Endothelial cell of umbilical vein (primary cell): ENCODE measurements at regions not wholly inside any gene's neighbourhood (a gene's known extent, or its start where the extent isn't known, plus 50 kb on each side); places are given as distances from the start of the nearest gene placed in this dataset.

ENCODE experiments used
- BruUV-seq: library from RNA; stranded (reverse); fragments of 400-500 nt; replicated peaks from 2 replicates; lab custom pipeline; 2021; lab: Mats Ljungman, UMichigan
- CTCF ChIA-PET: fragments of 300-600, 350-600 bp; sonication (Branson Sonifier 250); formaldehyde crosslinking; loops from one replicate; lab custom pipeline; 2021; ENCODE audit warnings: antibody characterized with exemption, inconsistent platforms; lab: Charles Lee
- POLR2A ChIA-PET: fragments of 300-600, 350-600 bp; sonication (Branson Sonifier 250); formaldehyde crosslinking; loops from one replicate; lab custom pipeline; 2021; ENCODE audit warnings: antibody characterized with exemption, inconsistent platforms; lab: Charles Lee
- DNase-seq: peaks from one replicate; pipeline ENCODE4 v3.0.0-alpha.2; 2011; ENCODE audit warnings: low read depth, low spot score
- FAIRE-seq: peaks from 2 replicates; lab custom pipeline; 2011; peaks lifted over from hg19 to GRCh38; lab: Jason Lieb, UNC
- H2AFZ ChIP-seq: 2 replicates; pipeline ENCODE4 v1.6.0; 2012; ENCODE audit warnings: low read depth, low read length, control low read depth, inconsistent platforms
- H3K27ac ChIP-seq: 2 replicates; pipeline ENCODE4 v1.5.1; 2011; ENCODE audit warnings: low read depth, mild to moderate bottlenecking, control low read depth, low read length, moderate library complexity; ENCODE audit not compliant: insufficient read depth
- H3K27me3 ChIP-seq, 2 experiments: 2 replicates each; pipeline versions ENCODE4 v1.6.0 to v1.6.1; 2011; ENCODE audit warnings: low read length in 2 of 2, mixed read lengths in 1 of 2; ENCODE audit not compliant: control insufficient read depth in 2 of 2, insufficient read depth in 2 of 2
- H3K36me3 ChIP-seq, 2 experiments: 2 replicates in 1 of 2; 3 replicates in 1 of 2; pipeline ENCODE4 v1.5.1; 2011; ENCODE audit warnings: low read length in 2 of 2, mild to moderate bottlenecking in 1 of 2, moderate library complexity in 1 of 2; ENCODE audit not compliant: control insufficient read depth in 2 of 2, insufficient read depth in 2 of 2; ENCODE audit errors: extremely low read depth in 1 of 2
- H3K4me1 ChIP-seq: 3 replicates; pipeline ENCODE4 v1.5.1; 2011; ENCODE audit warnings: mild to moderate bottlenecking, low read length; ENCODE audit not compliant: control insufficient read depth, insufficient read depth; ENCODE audit errors: extremely low read depth
- H3K4me2 ChIP-seq: 2 replicates; pipeline ENCODE4 v1.6.1; 2011; ENCODE audit warnings: low read length, control low read depth, mixed read lengths; ENCODE audit not compliant: insufficient read depth
- H3K4me3 ChIP-seq, 3 experiments: fragments of 200-600 bp in 1 of 3; sonication (generic), shearing (Covaris generic) in 1 of 3; replicated peaks in 1 of 3; 2 replicates each; pipeline ENCODE4 v1.5.1; 2011 to 2016; ENCODE audit warnings: control low read depth in 3 of 3, low read length in 3 of 3, mild to moderate bottlenecking in 2 of 3, inconsistent platforms in 1 of 3, low read depth in 1 of 3, moderate library complexity in 1 of 3; ENCODE audit not compliant: insufficient read depth in 1 of 3
- H3K79me2 ChIP-seq: 2 replicates; pipeline ENCODE4 v1.6.0; 2012; ENCODE audit warnings: low read length, inconsistent platforms; ENCODE audit not compliant: control insufficient read depth, insufficient read depth
- H3K9ac ChIP-seq: replicated peaks from 2 replicates; pipeline ENCODE3; 2011; ENCODE audit warnings: low read length, control low read depth; ENCODE audit not compliant: insufficient read depth; ENCODE audit errors: extremely low read depth
- H3K9me1 ChIP-seq: replicated peaks from 3 replicates; pipeline ENCODE4 v1.6.0; 2011; ENCODE audit warnings: mild to moderate bottlenecking, low read length; ENCODE audit not compliant: control insufficient read depth, insufficient read depth; ENCODE audit errors: extremely low read depth
- H3K9me3 ChIP-seq: replicated peaks from 2 replicates; pipeline ENCODE4 v1.5.1; 2012; ENCODE audit warnings: low read length, inconsistent platforms; ENCODE audit not compliant: control insufficient read depth, insufficient read depth
- H4K20me1 ChIP-seq: replicated peaks from 2 replicates; pipeline ENCODE3; 2011; ENCODE audit warnings: mild to moderate bottlenecking, low read length; ENCODE audit not compliant: control insufficient read depth, insufficient read depth; ENCODE audit errors: extremely low read depth
- EZH2 ChIP-seq: IDR thresholded peaks from 2 replicates; pipeline ENCODE4 v1.6.1; 2012; ENCODE audit warnings: borderline replicate concordance, low read depth, mild to moderate bottlenecking, moderate library complexity, low read length, inconsistent platforms; ENCODE audit not compliant: severe bottlenecking
- FOS ChIP-seq: IDR thresholded peaks from 2 replicates; pipeline ENCODE4 v1.6.1; 2011; ENCODE audit warnings: mild to moderate bottlenecking, low read length, moderate library complexity, borderline replicate concordance; ENCODE audit not compliant: insufficient read depth
- JUN ChIP-seq: IDR thresholded peaks from 2 replicates; pipeline ENCODE4 v1.6.1; 2011; ENCODE audit warnings: borderline replicate concordance, low read depth; ENCODE audit not compliant: insufficient read length, insufficient read depth
- MAX ChIP-seq: IDR thresholded peaks from 2 replicates; pipeline ENCODE4 v1.6.1; 2011; ENCODE audit not compliant: insufficient read depth, insufficient read length
- MYC ChIP-seq: IDR thresholded peaks from one replicate; pipeline ENCODE4 v1.6.1; 2011; ENCODE audit warnings: mild to moderate bottlenecking, low read depth, low read length
- POLR2AphosphoS5 ChIP-seq: IDR thresholded peaks from 2 replicates; pipeline ENCODE4 v1.6.1; 2012; ENCODE audit warnings: low read depth, mild to moderate bottlenecking, control low read depth, low read length, moderate library complexity; ENCODE audit not compliant: insufficient read depth
- dilution Hi-C: fragments of 300-500 bp; cut with MboI; formaldehyde crosslinking; loops from one replicate; pipeline ENCODE4 v1.15.0; 2019; ENCODE audit warnings: low sequenced_read_pairs; ENCODE audit not compliant: extremely low pct_ligation_motif_present
- intact Hi-C: fragments of 100-400 bp; cut with micrococcal nuclease; formaldehyde crosslinking; loops from one replicate; pipeline ENCODE4 v1.10.0; 2022
- TF ChIP-seq, protein P1 (sequence below), 2 donors: IDR thresholded peaks; 1 replicate in 1 of 2; 2 replicates in 1 of 2; pipeline ENCODE4 v1.5.1; 2011; ENCODE audit warnings: low read length in 2 of 2, mild to moderate bottlenecking in 2 of 2, moderate library complexity in 2 of 2, control low read depth in 1 of 2, inconsistent platforms in 1 of 2, low read depth in 1 of 2; ENCODE audit not compliant: insufficient read depth in 1 of 2; ENCODE audit errors: extremely low read depth in 1 of 2

- TSS peak; percentile 97 for BruUV-seq
- intact Hi-C loops, result loop anchor here (2.0 to 5.0 kb wide), 2 partner anchors 357 to 1000 kb away; partner anchors contain the start of genes LMO4 and PKN2
- Histone ChIP-seq H2AFZ (peak overlapping the region; percentile 93), H3K4me3 (peak overlapping the region in 1 of 3 experiments; percentile 18), H3K9me1 (peaks cover 2% of the 10 kb centered on the region), H3K4me1 (peaks cover 24% of the 10 kb centered on the region), H3K36me3 (no peaks in the 10 kb centered on the region), H3K27me3 (no peaks in the 10 kb centered on the region), H4K20me1 (no peaks in the 10 kb centered on the region), H3K4me2 (peak overlapping the region; percentile 86), H3K79me2 (no peaks in the 10 kb centered on the region), H3K9ac (peak overlapping the region; percentile 31), H3K9me3 (no peaks in the 10 kb centered on the region), H3K27ac (peak overlapping the region; percentile 91)
- dilution Hi-C loops, result no loop called here
- CTCF ChIA-PET, result interaction anchor here (1.5 kb wide), 1 partner anchor 147 kb away, joined by 9 read pairs; no protein-coding TSS in a partner anchor
- POLR2A ChIA-PET, result no interaction called here
- TF ChIP-seq FOS (peak; percentile 99), JUN (peak; percentile 100), EZH2 (no peak), MYC (no peak), POLR2AphosphoS5 (peak; percentile 67), MAX (no peak)
- TF ChIP-seq, protein P1, sequence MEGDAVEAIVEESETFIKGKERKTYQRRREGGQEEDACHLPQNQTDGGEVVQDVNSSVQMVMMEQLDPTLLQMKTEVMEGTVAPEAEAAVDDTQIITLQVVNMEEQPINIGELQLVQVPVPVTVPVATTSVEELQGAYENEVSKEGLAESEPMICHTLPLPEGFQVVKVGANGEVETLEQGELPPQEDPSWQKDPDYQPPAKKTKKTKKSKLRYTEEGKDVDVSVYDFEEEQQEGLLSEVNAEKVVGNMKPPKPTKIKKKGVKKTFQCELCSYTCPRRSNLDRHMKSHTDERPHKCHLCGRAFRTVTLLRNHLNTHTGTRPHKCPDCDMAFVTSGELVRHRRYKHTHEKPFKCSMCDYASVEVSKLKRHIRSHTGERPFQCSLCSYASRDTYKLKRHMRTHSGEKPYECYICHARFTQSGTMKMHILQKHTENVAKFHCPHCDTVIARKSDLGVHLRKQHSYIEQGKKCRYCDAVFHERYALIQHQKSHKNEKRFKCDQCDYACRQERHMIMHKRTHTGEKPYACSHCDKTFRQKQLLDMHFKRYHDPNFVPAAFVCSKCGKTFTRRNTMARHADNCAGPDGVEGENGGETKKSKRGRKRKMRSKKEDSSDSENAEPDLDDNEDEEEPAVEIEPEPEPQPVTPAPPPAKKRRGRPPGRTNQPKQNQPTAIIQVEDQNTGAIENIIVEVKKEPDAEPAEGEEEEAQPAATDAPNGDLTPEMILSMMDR (IDR thresholded peaks at IDR 0.05; ENCODE audit: extremely low read depth in 1 of 2, insufficient read depth in 1 of 2, low read depth in 1 of 2, low read length in 2 of 2), result no peak
- FAIRE-seq (peak; percentile 97), DNase-seq (peak; percentile 98)
These were observed 356.4 kb upstream of the PKN2 start for GRCh38 chr1:88327391-88328267.
